HG02678 (cell line): ENCODE measurements at regions not wholly inside any gene's neighbourhood (a gene's known extent, or its start where the extent isn't known, plus 50 kb on each side); places are given as distances from the start of the nearest gene placed in this dataset.

Source experiments
- ATAC-seq: cut with Tn5 transposase; IDR thresholded peaks from one replicate; pipeline ENCODE4 v1.9.1; 2021; ENCODE audit warnings: mild to moderate bottlenecking, moderate library complexity; ENCODE audit not compliant: unreplicated experiment

DNA sequence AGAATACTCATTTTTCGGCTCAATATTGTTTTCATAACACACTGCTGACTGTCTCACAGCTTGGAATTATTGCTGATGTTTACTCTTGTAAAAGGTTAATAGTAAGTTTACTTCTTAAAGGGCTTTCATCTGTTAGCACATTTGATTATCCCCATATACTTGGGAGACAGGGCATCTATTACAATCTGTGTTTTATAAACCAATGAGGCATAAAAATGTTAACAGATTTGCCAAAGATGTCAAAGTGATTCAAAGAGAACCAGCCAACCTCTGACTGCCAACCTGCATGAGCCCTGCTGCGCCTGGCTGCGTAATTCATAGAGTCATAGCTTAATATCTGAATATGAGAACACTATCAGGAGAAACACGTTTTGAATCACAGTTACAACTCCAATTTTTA, 665.6 kb downstream of the TRIML1 start:
- no peak for ATAC-seq

DNA sequence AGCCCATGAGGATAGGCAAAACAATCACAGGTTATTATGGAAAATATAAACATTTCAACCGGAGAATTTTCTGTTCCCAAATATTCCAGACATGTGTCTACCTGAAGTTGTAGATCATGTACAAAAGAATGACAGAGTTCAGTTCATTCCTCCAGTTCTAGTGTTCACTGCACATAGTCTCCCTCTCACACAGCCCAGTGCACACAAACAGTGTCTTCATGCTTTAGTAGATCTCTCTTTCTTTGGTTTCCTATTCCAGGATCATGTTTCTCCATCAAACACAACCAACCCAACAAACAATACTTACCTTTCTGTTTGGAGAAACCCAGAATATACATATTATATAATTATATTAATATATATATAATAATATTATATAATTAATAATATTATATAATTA, 671.9 kb downstream of the TRIML1 start:
- ATAC-seq, result no peak

DNA sequence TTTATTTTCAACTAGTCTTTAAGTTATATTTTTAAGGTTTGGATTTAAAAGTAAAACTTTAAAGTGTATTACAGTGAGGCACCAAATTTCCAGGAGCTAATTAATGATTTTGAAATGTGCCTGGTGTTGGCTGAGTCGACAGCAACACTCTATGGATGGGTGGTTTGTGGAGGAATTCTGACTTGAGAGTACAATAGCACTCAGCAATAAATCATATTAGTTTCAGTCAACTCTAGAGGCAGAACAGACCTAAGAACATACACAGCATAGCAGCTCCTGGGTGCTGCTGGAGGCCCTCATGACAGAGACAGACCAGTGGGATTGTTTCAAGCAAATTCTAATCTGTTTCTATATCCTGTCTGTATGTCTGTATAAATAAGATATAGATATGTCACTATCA, 673.4 kb downstream of the TRIML1 start:
- no peak for ATAC-seq

DNA sequence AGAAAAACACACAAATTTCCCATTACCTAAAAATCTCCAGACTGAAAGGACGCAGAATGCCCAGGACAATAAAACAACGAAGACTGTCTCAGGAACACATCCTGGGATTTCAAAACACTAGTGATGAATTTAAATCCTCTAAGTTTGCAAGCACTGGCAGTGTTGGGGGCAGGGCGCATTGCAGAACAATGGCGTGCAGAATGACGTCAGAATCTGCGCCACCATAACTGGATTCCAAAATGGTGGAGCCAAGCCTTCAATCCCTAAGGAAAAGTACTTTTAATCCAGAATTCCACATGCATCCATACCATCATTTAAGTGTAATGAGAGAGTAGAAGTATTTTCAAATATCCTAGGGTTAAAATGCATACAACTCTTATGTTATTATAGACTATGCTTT, 679.1 kb downstream of the TRIML1 start:
- no peak for ATAC-seq

DNA sequence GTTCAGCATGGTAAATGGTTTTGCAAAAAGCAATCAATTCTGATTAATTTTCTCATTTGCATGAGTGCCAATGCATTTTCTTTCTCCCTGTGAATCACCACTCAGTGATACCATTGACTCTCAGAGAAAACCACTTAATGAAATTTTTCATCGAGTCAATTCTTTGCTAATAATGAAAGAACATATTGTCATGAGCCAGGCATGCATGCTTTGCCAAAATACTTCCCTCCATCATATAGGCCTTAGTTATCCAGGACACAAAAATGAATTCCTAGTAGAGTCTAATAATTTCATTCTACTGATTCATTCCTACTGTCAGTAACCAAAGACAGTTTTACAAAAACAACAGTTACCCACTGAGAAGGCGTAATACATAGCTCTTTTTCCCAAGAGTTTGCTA, 680.0 kb downstream of the TRIML1 start:
- ATAC-seq, result no peak

DNA sequence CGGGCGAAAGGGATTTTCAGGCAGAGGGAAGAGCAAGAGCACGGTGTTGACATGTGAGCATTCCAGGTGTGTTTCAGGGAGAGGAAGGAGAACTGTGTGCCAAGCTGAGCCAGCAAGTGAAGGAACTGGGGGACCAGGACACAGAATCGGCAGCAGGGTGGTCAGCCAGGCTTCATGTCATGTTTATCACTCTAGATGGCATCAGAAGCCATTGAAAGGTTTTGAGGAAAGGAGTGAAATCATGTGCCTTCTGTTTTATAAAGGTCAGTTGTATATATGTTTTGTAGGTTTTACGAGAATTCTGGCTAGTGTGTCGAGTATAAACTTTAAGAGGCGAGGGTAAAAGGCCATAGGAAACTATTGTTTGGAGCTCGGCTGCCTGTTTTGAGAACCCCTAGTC, 682.3 kb downstream of the TRIML1 start:
- ATAC-seq, result no peak

DNA sequence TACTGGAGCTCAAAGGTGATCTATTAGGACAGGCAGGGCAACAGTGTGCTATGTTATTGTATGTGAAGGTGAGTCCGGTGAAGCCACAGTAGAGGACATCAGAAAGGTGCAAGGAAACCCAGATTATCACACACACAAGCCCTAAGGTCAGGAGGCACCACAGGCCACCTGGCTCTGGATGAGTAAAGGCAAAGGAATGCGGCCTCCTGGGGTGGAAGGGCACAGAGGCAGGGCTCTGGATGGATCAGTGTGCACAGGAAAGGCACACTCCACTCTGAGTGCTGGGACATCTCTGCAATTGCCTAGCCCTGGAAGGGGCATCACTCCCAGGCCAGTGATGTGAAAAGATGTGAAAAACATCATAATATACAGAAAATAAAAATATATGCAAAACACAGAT, 683.5 kb downstream of the TRIML1 start:
- ATAC-seq, result no peak

DNA sequence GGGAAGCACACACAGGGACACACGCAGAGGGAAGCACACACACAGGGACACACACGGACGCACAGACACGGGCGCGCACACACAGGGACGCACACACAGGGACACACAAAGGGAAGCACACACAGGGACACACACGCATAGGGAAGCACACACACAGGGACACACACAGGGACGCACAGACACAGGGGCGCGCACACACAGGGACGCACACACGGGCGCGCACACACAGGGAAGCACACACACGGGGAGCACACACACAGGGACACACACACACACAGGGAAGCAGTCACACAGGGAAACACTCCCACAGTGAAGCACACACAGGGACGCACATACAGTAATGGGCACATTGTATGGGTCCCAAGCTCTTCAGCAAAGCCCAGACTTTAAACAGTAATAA, 685.3 kb downstream of the TRIML1 start:
- ATAC-seq, result no peak

DNA sequence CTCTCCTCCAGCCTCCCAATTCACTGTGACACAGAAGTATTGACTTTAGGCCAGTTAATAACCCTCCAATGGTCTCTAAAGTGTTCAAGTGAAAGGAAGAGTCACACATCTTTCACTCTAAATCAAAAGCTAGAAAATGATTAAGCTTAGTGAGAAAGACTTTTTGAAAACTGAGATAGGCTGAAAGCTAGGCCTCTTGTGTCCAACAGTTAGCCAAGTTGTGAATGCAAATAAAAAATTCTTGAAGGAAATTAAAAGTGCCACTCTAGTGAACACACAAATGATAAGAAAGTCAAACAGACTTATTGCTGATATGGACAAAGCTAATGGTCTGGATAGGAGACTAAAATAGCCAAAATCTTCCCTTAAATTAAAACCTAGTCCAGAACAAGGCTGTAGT, 687.2 kb downstream of the TRIML1 start:
- ATAC-seq, result no peak

DNA sequence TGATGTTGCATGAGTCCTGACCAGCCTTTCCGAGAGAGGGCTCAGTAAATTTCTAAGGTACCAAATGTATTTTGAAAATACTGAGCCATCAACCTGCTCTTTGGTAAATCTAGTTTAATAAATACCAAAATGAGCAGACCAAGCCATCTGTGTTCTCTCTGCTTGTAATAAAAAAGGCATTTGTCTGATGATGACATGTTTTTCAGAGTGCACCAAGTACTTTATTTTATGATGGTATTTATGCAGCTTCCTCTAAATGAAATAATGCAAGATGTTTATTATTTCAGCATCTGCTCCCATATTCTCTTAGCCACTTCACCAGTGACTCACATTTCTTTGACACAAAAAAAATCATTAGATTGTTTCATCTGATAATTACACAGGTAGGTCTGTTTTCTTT, 700.5 kb downstream of the TRIML1 start:
- ATAC-seq, result no peak

DNA sequence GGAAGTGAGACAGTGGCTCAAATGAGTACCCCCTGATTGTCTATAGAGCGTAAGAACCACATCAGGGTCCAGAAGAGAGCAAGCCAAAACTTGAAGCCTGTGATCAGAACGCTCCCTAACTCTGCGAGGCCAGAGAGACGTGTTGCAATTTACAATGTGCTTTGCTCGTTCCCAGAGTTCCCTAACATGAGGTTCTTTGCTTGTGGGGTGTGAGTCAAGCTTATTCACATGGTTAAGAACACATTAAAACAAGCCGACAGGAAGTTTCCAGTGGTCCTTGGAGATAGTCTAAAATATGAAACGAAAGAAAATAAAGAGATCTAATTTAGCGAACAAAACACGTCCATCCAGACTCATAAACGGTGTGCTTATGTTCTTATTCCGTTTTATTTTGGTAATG, 702.3 kb downstream of the TRIML1 start:
- ATAC-seq, result no peak

DNA sequence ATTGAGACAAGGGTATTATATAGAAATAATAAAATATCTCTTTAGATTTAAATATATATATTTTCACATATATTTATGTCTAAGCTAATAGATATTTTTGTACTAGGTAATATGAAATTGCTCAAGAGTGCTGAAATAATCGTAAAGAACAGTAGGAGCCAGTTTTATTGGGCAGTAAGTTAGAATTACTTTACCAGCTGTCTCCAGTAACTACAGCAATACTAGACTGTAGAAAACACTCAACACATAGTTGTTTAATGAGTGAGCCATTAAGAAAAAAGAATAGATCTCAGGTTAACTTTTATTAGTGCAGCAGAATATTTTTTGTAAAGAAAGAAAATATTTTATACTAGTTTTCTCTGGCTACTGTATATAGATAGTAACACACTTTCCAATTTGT, 715.2 kb downstream of the TRIML1 start:
- ATAC-seq, result no peak

DNA sequence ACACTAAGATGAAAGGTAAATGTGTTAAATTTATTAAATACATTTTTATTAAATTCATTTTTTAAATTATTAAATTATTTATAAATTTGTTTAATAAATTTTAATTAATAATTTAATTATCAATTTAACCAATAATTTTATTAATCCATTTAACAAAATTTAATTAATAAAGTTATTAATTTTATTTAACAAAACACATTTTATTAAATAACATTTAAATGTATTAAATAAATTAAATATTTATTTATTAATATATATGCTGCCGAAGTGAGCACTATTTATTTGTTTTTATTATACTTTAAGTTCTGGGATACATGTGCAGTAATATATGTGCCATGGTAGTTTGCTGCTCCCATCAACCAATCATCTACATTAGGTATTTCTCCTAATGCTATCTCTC, 719.5 kb downstream of the TRIML1 start:
- ATAC-seq, result no peak

DNA sequence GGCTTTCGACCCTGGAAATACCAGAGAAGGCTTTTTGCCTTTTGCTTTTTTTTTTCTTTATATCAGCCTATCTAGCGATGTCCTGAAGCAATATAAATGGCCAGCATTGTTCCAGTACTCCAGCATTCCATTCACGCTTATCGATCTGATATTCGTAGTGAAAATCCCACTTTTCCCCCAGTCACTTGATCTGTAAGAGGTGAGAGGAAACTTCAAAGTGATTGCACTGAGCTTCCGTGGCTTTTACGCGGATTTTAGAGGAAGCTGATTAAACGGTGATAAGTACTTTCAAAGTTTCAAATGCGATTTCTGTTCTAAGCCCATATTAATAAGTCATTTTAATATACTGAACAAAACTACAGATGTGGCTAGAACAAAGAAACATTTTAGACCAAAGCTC, 725.5 kb downstream of the TRIML1 start:
- ATAC-seq, result no peak

DNA sequence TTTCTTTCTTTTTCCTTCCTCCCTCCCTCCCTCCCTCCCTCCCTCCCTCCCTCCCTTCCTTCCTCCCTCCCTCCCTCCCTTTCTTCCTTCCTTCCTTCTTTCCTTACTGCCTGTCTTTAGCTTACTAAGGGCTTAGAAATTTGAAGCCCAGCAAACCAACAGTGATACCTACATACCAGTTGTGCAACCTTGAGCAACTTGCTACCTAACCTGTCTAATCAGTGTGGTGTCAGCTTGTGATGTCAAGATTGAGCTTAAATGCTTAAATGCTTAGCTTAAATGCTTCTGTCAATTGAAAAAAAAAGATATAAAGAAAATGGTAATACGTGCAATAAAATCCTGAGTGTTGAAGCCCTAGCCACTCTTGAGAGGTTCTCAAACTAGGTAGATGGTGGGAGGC, 728.6 kb downstream of the TRIML1 start:
- ATAC-seq, result no peak

DNA sequence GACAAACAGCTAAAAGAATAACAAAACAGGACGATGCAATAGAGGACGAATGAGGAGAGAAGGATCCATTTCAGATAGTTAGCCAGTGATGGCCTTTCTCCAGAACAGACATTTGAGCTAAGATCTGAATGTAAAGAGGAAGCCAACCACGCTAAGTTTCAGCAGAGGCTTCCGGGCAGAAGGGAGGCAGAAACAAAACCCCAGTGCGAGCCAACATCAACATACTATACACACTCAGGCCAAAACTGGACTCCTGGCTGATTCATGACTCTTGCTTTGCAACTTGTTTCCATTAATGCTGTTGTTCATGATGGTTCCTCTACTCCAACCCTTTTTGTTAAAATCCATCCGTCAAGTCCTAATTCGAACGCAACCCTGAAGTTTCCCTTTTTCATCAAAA, 730.3 kb downstream of the TRIML1 start:
- ATAC-seq, result no peak

DNA sequence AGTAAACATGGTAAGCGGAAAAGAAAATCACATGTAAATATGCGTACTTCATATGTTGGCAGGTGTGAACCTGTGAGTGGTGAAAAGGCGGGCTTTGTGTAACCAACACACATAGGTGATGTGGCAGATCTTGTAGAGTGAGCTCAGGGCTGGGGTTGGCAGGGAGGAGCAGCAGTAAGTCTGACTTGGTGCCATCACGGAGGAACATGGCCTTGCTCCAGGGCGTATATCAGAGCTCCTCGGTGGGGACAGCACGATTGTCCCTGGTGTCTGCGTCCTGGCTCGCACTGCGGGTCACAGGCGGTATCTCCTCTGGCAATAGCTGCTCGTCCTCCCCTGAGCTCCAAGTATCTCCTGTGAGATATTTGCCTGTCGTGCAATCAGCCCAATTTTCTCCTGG, 733.6 kb downstream of the TRIML1 start:
- no peak for ATAC-seq

DNA sequence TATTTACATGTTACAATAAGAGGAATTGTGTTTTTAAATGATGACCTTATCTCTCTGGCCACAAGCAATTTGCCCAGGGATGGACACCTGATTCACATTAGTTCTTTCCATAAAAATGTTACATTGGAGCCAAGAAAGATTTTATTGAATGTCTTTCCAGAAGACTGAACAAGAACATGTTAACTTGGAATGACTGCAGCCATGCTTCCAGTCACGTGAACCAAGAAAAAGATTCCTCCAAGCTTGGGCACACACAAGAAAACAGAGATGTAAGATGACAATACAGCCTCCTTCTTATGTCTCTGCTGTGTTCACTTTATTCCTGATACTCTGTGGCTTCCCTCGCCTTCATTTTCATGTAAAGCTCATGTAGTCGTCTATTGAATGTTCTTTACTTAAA, 737.6 kb downstream of the TRIML1 start:
- no peak for ATAC-seq

DNA sequence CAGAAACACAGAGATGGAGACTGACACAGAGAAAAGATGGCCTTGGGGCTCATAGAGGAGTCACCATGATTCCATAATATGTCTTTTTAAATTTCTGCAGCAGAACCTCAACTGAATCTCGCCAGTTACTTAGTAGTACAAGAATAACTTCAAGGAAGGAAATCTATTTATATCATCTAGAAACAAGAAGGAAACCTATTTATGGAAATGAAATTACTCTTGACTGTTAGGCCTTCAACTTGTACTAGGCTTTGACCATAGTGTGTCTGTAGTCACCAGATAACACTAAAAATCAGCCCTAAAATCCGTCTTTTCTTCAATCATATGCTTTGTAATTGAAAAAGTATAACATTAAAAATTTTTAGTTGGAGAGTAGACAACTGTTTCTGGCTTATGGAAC, 740.4 kb downstream of the TRIML1 start:
- no peak for ATAC-seq

DNA sequence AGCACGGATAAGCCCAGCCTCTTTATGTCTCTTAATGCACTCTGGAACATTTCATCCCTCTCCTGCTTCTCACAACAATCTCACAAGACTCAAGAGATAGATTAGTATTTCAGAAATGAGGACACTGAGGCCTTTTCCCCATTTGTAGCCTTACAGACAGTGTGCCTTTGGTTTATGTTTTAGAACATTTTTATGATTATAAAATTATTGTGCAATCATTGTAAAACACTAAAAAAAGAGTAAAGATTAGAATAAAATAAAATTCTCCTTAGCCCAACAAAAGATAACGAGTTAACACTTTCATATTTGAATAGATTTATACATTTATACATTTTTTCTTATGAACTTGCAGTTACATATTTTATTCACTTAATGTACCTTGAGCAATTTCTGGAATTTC, 748.7 kb downstream of the TRIML1 start:
- ATAC-seq, result no peak

DNA sequence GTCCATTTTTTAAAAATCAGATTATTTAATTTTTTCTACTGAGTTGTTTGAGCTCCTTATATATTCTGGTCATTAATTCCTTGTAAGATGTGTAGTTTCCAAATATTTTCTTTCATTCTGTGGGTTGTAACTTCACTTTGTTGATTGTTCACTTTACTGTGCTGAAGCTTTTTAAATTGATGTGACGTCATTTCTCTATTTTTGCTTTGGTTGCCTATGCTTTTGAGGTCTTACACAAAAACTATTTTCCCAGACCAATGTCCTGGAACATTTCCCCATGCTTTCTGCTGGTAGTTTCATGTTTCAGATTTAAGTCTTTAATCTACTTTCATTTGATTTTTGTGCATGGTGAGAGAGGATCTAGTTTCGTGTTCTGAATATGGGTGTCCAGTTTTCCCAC, 753.6 kb downstream of the TRIML1 start:
- ATAC-seq, result no peak

DNA sequence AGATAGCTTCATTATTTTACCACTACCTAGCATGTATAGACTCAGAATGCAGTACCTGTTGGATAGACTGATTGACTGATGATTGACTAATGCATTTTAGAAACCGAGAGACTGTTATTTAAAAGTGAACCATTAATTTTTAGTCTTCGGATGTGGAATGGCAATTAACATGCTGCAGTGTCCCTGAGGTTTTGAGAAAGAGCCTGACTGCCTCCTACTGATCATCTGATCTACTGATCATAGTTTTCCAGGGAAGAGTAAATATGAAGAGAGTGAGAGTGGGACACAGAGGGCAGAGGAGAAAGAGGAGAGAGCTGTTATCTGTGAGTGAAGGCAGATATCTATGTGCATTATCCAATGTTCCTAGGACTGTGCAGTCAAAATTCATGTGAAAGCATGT, 764.7 kb downstream of the TRIML1 start:
- ATAC-seq, result no peak

DNA sequence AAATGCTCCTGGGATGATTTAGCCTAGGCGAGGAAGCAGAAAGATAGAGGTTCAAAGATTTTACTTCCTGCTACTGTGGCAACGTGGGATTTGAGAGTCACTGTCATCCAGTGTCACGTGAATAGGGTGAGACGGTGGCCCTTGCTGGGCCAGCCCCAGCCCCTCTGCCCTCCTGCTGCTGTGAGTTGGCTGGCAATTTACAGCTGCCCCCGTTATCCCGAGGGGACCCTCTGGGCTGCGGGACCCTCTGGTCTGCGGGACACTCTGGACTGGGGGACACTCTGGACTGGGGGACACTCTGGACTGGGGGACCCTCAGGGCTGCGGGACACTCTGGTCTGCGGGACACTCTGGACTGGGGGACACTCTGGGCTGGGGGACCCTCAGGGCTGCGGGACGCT, 765.4 kb downstream of the TRIML1 start:
- no peak for ATAC-seq

DNA sequence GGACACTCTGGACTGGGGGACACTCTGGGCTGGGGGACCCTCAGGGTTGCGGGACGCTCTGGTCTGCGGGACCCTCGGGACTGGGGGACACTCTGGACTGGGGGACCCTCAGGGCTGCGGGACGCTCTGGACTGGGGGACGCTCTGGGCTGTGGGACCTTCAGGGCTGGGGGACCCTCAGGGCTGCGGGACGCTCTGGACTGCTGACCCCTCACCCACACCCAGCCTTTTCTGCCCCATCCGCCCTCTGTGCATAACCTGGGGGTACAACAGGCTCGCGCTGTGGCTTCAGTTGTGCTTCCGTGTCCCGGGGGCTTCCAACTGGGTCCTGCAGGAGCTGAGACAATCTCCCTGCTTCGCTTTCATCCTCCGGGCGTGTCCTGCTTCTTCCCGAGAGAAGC, 766.0 kb downstream of the TRIML1 start:
- no peak for ATAC-seq
